Cardiac muscle cell (in vitro differentiated cells and primary cell): ENCODE measurements at regions not wholly inside any gene's neighbourhood (a gene's known extent, or its start where the extent isn't known, plus 50 kb on each side); places are given as distances from the start of the nearest gene placed in this dataset.
"Not testable (repeated sequence)": the region's sequence is repeated elsewhere in the genome, so short reads cannot be mapped to it uniquely, and the experiment has no call there.

Source experiments
- DNase-seq, 2 donors: peaks; one replicate each; pipeline versions ENCODE4 v3.0.0 to v3.0.0-alpha.2; 2010 to 2017; ENCODE audit warnings: low read depth in 1 of 2, low spot score in 1 of 2
- H3K27ac ChIP-seq: fragments of 200-600 bp; sonication (generic); 2 replicates; pipeline ENCODE4 v1.5.1; 2016
- H3K27me3 ChIP-seq: fragments of 200-600 bp; sonication (generic); 2 replicates; pipeline ENCODE4 v1.6.0; 2016; ENCODE audit warnings: control low read depth
- H3K36me3 ChIP-seq: fragments of 200-600 bp; sonication (generic); 2 replicates; pipeline ENCODE4 v1.5.1; 2016; ENCODE audit warnings: control low read depth
- H3K4me1 ChIP-seq: fragments of 200-600 bp; sonication (generic); 2 replicates; pipeline ENCODE4 v1.8.1; 2017; ENCODE audit warnings: low read depth, mild to moderate bottlenecking, mixed run types
- H3K4me3 ChIP-seq: fragments of 200-600 bp; sonication (generic); 2 replicates; pipeline ENCODE4 v1.5.1; 2016; ENCODE audit warnings: mild to moderate bottlenecking
- H3K9me3 ChIP-seq: fragments of 200-600 bp; sonication (generic); 2 replicates; pipeline ENCODE4 v1.5.1; 2017; ENCODE audit warnings: low read depth, mild to moderate bottlenecking, control low read depth
- CTCF ChIP-seq: IDR thresholded peaks from 2 replicates; pipeline ENCODE4 v1.5.1; 2012; ENCODE audit warnings: low read depth, mild to moderate bottlenecking, low read length

DNA sequence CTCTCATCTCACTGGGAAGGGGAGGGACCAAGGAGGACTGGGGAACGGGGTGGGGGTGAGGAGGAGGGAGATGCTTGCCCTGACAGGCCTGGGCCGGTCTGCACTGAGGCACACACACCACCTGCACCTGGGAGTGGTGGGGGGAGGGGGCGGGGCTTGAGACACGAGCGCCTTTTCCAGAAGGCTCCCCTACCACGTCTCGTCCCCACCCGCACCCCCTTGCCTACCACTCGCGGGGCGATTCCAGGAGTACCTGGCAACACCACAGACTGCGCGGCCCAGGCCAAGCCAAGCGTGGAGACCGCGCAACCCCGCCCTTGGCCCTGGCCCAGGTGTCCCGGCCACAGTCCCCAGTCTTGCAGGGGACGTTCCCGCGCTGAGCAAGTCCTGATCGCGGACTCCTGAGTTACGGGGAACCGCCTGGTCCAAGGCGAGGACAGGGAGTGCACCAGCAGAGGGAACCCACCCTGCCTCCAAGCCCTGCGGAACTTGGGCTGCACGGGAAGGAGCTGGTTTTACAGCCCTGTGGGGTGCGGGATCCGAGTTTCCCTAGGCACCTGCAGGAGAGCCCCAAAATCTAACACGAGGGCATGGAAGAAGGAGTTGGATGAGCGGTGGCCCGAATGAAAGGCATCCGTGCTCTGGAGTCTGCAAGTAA is 68.1 kb upstream of the SH3GL3 start:
- Histone ChIP-seq H3K9me3 (no peaks in the 10 kb centered on the region), H3K4me1 (no peaks in the 10 kb centered on the region), H3K4me3 (no peak overlapping the region), H3K36me3 (no peaks in the 10 kb centered on the region), H3K27ac (no peak overlapping the region), H3K27me3 (peaks cover 52% of the 10 kb centered on the region)
- TF ChIP-seq CTCF = no peak
- peak in 1 of 2 donors; percentile 12 for DNase-seq

GRCh38 chr15:83379579-83379959 is 67.6 kb upstream of the SH3GL3 start:
- Histone ChIP-seq H3K4me3 (no peak overlapping the region), H3K9me3 (no peaks in the 10 kb centered on the region), H3K27me3 (peaks cover 47% of the 10 kb centered on the region), H3K4me1 (no peaks in the 10 kb centered on the region), H3K36me3 (no peaks in the 10 kb centered on the region), H3K27ac (no peak overlapping the region)
- DNase-seq = no peak
- TF ChIP-seq CTCF = no peak

DNA sequence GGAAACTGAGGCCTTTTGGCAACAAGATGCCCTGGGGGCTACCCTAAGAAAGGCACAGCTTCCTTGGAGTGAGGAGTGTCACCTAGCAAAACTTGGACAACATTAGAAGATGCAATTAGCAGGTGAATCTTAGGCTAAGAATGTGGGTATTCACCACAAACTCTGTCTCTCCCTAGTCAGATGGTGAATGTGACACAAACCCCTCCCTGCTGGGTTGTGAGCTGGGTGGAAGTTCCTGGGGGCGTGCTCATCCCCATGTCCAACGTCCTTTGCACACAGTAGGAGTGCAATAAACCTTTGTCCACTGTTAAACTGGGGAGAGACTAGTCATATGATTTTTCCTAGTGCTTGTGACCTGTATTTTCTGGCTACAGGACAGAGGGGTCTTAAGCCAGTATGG is 67.1 kb upstream of the SH3GL3 start:
- Histone ChIP-seq H3K4me3 (no peak overlapping the region), H3K4me1 (no peaks in the 10 kb centered on the region), H3K27me3 (peaks cover 46% of the 10 kb centered on the region), H3K36me3 (no peaks in the 10 kb centered on the region), H3K9me3 (no peaks in the 10 kb centered on the region), H3K27ac (no peak overlapping the region)
- no peak for DNase-seq
- TF ChIP-seq CTCF = no peak

GRCh38 chr15:83380682-83381081 is 66.5 kb upstream of the SH3GL3 start:
- peak; percentile 49 to 66 for DNase-seq
- TF ChIP-seq CTCF = peak; percentile 46

DNA sequence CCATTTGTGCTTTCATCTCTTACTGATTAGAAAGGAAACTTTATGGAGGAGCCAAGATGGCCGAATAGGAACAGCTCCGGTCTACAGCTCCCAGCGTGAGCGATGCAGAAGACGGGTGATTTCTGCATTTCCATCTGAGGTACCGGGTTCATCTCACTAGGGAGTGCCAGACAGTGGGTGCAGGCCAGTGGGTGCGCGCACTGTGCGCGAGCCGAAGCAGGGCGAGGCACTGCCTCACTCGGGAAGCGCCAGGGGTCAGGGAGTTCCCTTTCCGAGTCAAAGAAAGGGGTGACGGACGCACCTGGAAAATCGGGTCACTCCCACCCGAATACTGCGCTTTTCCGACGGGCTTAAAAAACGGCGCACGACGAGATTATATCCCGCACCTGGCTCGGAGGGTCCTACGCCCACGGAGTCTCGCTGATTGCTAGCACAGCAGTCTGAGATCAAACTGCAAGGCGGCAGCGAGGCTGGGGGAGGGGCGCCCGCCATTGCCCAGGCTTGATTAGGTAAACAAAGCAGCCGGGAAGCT is 63.5 kb upstream of the SH3GL3 start:
- H3K27me3 ChIP-seq = peaks cover 17% of the 10 kb centered on the region
- not testable (repeated sequence) for H3K9me3 ChIP-seq, DNase-seq, H3K36me3 ChIP-seq, H3K4me3 ChIP-seq, H3K27ac ChIP-seq, H3K4me1 ChIP-seq

More at GRCh38 chr15:83380682-83381081, 66.5 kb upstream of the SH3GL3 start:
- Histone ChIP-seq H3K27ac (no peak overlapping the region), H3K36me3 (no peaks in the 10 kb centered on the region), H3K27me3 (peaks cover 46% of the 10 kb centered on the region), H3K4me3 (no peak overlapping the region), H3K9me3 (no peaks in the 10 kb centered on the region), H3K4me1 (no peaks in the 10 kb centered on the region)

DNA sequence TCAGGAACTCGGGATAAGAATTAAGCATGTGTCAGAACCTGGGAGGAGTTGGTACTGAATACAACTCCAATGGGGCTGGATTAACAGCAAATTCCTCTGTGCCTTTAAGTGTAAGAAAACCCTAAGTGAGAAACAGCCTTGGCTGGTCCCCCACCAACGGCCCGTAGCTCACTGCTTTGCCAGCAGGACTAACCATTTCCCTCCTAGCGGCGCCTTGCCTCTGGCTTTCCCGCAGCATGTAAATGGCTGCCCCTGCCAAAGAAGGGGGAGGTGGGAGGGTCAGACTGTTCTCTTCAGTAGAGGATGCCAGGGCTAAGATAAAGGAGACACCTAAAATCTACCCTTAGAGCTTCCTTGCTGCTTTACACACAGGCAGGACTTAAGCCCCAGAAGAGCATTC is 51.0 kb upstream of the SH3GL3 start:
- peak; percentile 7 to 45 for DNase-seq
- H3K4me1 ChIP-seq = no peaks in the 10 kb centered on the region
- no peaks in the 10 kb centered on the region for H3K27me3 ChIP-seq
- H3K27ac ChIP-seq = no peak overlapping the region
- H3K9me3 ChIP-seq = no peaks in the 10 kb centered on the region
- no peak overlapping the region for H3K4me3 ChIP-seq
- TF ChIP-seq CTCF = no peak
- H3K36me3 ChIP-seq = no peaks in the 10 kb centered on the region
